ENCODE measurements at regions not wholly inside any gene's neighbourhood (a gene's known extent, or its start where the extent isn't known, plus 50 kb on each side); places are given as distances from the start of the nearest gene placed in this dataset.

- no peak for TF ChIP-seq POLR2A (IDR thresholded peaks at IDR 0.05; ENCODE audit: extremely low read depth, insufficient read length)
- no peak for TF ChIP-seq CTCF (IDR thresholded peaks at IDR 0.05; ENCODE audit: low read depth, low read length)
- H3K4me3 ChIP-seq (ENCODE audit: low read depth, low read length) = no peak overlapping the region
- no peak for DNase-seq (ENCODE audit: low read depth)
Measured at GRCh38 chr16:9417898-9418297, 326.5 kb downstream of the HAPSTR1 start.

- no peak for DNase-seq (ENCODE audit: low read depth)
- TF ChIP-seq CTCF (IDR thresholded peaks at IDR 0.05; ENCODE audit: low read depth, low read length) (no peak), MAX (IDR thresholded peaks at IDR 0.05; ENCODE audit: low read depth, low read length) (no peak), POLR2A (IDR thresholded peaks at IDR 0.05; ENCODE audit: extremely low read depth, insufficient read length) (no peak)
- H3K4me3 ChIP-seq (ENCODE audit: low read depth, low read length) = no peak overlapping the region
Measured at GRCh38 chr16:9419161-9419560, 327.7 kb downstream of the HAPSTR1 start.

- no peak for DNase-seq (ENCODE audit: low read depth)
- no peak for TF ChIP-seq CTCF (IDR thresholded peaks at IDR 0.05; ENCODE audit: low read depth, low read length)
- TF ChIP-seq MAX (IDR thresholded peaks at IDR 0.05; ENCODE audit: low read depth, low read length) = no peak
- TF ChIP-seq MYC (IDR thresholded peaks at IDR 0.05; ENCODE audit: low read depth, low read length) = no peak
- TF ChIP-seq POLR2A (IDR thresholded peaks at IDR 0.05; ENCODE audit: extremely low read depth, insufficient read length) = no peak
- no peak overlapping the region for H3K4me3 ChIP-seq (ENCODE audit: low read depth, low read length)
Measured at GRCh38 chr16:9422762-9423513, 331.5 kb downstream of the HAPSTR1 start.

GRCh38 chr16:9425236-9425635 is 333.8 kb downstream of the HAPSTR1 start:
- no peak overlapping the region for H3K4me3 ChIP-seq (ENCODE audit: low read depth, low read length)
- DNase-seq (ENCODE audit: low read depth) = no peak

GRCh38 chr16:9428355-9429005 is 337.0 kb downstream of the HAPSTR1 start:
- H3K4me3 ChIP-seq (ENCODE audit: low read depth, low read length) = no peak overlapping the region
- no peak for TF ChIP-seq MYC (IDR thresholded peaks at IDR 0.05; ENCODE audit: low read depth, low read length)
- TF ChIP-seq MAX (IDR thresholded peaks at IDR 0.05; ENCODE audit: low read depth, low read length) = no peak
- TF ChIP-seq POLR2A (IDR thresholded peaks at IDR 0.05; ENCODE audit: extremely low read depth, insufficient read length) = no peak
- TF ChIP-seq CTCF (IDR thresholded peaks at IDR 0.05; ENCODE audit: low read depth, low read length) = no peak
- no peak for DNase-seq (ENCODE audit: low read depth)

More at GRCh38 chr16:9425236-9425635, 333.8 kb downstream of the HAPSTR1 start:
- TF ChIP-seq MYC (IDR thresholded peaks at IDR 0.05; ENCODE audit: low read depth, low read length) = no peak
- TF ChIP-seq MAX (IDR thresholded peaks at IDR 0.05; ENCODE audit: low read depth, low read length) = no peak
- TF ChIP-seq CTCF (IDR thresholded peaks at IDR 0.05; ENCODE audit: low read depth, low read length) = no peak
- TF ChIP-seq POLR2A (IDR thresholded peaks at IDR 0.05; ENCODE audit: extremely low read depth, insufficient read length) = no peak

Data from NB4 (cell line).